Calu3 (cell line): ENCODE measurements at regions not wholly inside any gene's neighbourhood (a gene's known extent, or its start where the extent isn't known, plus 50 kb on each side); places are given as distances from the start of the nearest gene placed in this dataset.

Experiments used
- BruUV-seq: library from RNA; stranded (reverse); fragments of 400-500 nt; replicated peaks from 2 replicates; lab custom pipeline; 2021; lab: Mats Ljungman, UMichigan
- CTCF ChIA-PET: fragments of 300-600 bp; sonication (Branson Sonifier 250); formaldehyde crosslinking; loops from one replicate; lab custom pipeline; 2022; ENCODE audit warnings: antibody characterized with exemption; lab: Charles Lee
- DNase-seq: peaks from one replicate; pipeline ENCODE4 v3.0.0; 2022
- H3K27ac Mint-ChIP-seq: one replicate; pipeline ENCODE4 v1.8.0; 2022; ENCODE audit warnings: mixed read lengths; ENCODE audit not compliant: unreplicated experiment
- H3K27me3 Mint-ChIP-seq: one replicate; pipeline ENCODE4 v1.8.0; 2022; ENCODE audit warnings: mixed read lengths; ENCODE audit not compliant: unreplicated experiment
- H3K36me3 Mint-ChIP-seq: one replicate; pipeline ENCODE4 v1.8.0; 2022; ENCODE audit warnings: mild to moderate bottlenecking, moderate library complexity, mixed read lengths; ENCODE audit not compliant: insufficient read depth, unreplicated experiment
- H3K4me1 Mint-ChIP-seq: one replicate; pipeline ENCODE4 v1.8.0; 2022; ENCODE audit warnings: mild to moderate bottlenecking, low read depth, mixed read lengths; ENCODE audit not compliant: unreplicated experiment
- H3K4me3 Mint-ChIP-seq: one replicate; pipeline ENCODE4 v1.8.0; 2022; ENCODE audit warnings: mild to moderate bottlenecking, low read depth, moderate library complexity, mixed read lengths; ENCODE audit not compliant: unreplicated experiment
- H3K9me3 Mint-ChIP-seq: one replicate; pipeline ENCODE4 v1.8.0; 2022; ENCODE audit warnings: low read depth, mixed read lengths; ENCODE audit not compliant: unreplicated experiment
- CTCF ChIP-seq: fragments of 200-600 bp; IDR thresholded peaks from one replicate; pipeline ENCODE4 v1.8.0; 2022; ENCODE audit warnings: antibody characterized with exemption; ENCODE audit not compliant: unreplicated experiment
- intact Hi-C: fragments of 100-400 bp; cut with micrococcal nuclease; formaldehyde crosslinking; loops from one replicate; pipeline ENCODE4 v1.10.0; 2022; ENCODE audit not compliant: unreplicated experiment

GRCh38 chr6:62889240-62889639 lies 322.0 kb upstream of the FKBP1C start:
- H3K4me3 Mint-ChIP-seq = no peak overlapping the region
- BruUV-seq = no TSS peak
- no peaks in the 10 kb centered on the region for H3K36me3 Mint-ChIP-seq
- H3K27me3 Mint-ChIP-seq = no peaks in the 10 kb centered on the region
- TF ChIP-seq CTCF = no peak
- peaks cover 2% of the 10 kb centered on the region for H3K9me3 Mint-ChIP-seq
- intact Hi-C loops = no loop called here
- CTCF ChIA-PET = no interaction called here
- H3K27ac Mint-ChIP-seq = no peak overlapping the region
- no peaks in the 10 kb centered on the region for H3K4me1 Mint-ChIP-seq
- DNase-seq = no peak

GRCh38 chr6:62891065-62891647 lies 320.1 kb upstream of the FKBP1C start:
- no peaks in the 10 kb centered on the region for H3K27me3 Mint-ChIP-seq
- H3K4me3 Mint-ChIP-seq = no peak overlapping the region
- no peak for TF ChIP-seq CTCF
- H3K27ac Mint-ChIP-seq = no peak overlapping the region
- intact Hi-C loops = loop anchor here (5.0 to 10.0 kb wide), 2 partner anchors 144 to 384 kb away; no protein-coding TSS in a partner anchor
- H3K36me3 Mint-ChIP-seq = no peaks in the 10 kb centered on the region
- peak; percentile 1 for DNase-seq
- CTCF ChIA-PET = no interaction called here
- no peaks in the 10 kb centered on the region for H3K4me1 Mint-ChIP-seq
- H3K9me3 Mint-ChIP-seq = no peaks in the 10 kb centered on the region
- no TSS peak for BruUV-seq

- Mint-ChIP-seq H3K9me3 (no peaks in the 10 kb centered on the region), H3K4me3 (no peak overlapping the region), H3K27me3 (no peaks in the 10 kb centered on the region), H3K4me1 (no peaks in the 10 kb centered on the region), H3K36me3 (no peaks in the 10 kb centered on the region), H3K27ac (no peak overlapping the region)
- intact Hi-C loops = loop anchor here (5.0 to 10.0 kb wide), 2 partner anchors 147 to 381 kb away; no protein-coding TSS in a partner anchor
- BruUV-seq = no TSS peak
- no peak for TF ChIP-seq CTCF
- CTCF ChIA-PET = no interaction called here
- no peak for DNase-seq
Measured at GRCh38 chr6:62894114-62894513, 317.2 kb upstream of the FKBP1C start.

- no peaks in the 10 kb centered on the region for H3K4me1 Mint-ChIP-seq
- CTCF ChIA-PET = no interaction called here
Measured at GRCh38 chr6:62903266-62903665, 308.0 kb upstream of the FKBP1C start.

More at GRCh38 chr6:62903266-62903665, 308.0 kb upstream of the FKBP1C start:
- Mint-ChIP-seq H3K9me3 (peaks cover 11% of the 10 kb centered on the region), H3K27me3 (no peaks in the 10 kb centered on the region), H3K36me3 (no peaks in the 10 kb centered on the region), H3K27ac (no peak overlapping the region), H3K4me3 (no peak overlapping the region)
- intact Hi-C loops = no loop called here
- TF ChIP-seq CTCF = no peak
- DNase-seq = no peak
- BruUV-seq = no TSS peak
